ENCODE measurements at regions not wholly inside any gene's neighbourhood (a gene's known extent, or its start where the extent isn't known, plus 50 kb on each side); places are given as distances from the start of the nearest gene placed in this dataset.

DNA sequence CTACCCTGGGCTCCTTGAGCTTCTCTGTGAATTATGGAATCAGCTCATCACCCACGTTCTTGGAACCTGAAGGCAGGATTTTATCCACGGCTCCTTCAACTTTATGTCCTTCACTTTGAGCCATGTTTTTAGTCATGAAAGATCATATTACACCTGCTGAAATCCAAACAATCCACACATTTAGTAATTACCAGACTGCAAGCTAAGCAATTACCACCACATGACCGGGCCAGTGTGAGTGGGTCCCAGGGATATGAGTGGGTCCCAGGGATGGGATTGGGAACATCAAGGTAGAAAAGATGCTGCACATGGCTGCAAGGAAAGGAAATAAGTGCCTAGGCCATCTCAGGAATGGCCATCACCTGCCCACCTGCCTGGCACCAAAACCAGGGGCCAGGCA lies 140.3 kb upstream of the IQSEC1 start:
- H3K9me3 Mint-ChIP-seq: no peaks in the 10 kb centered on the region
- H3K36me3 Mint-ChIP-seq (ENCODE audit: low read depth): no peaks in the 10 kb centered on the region
- H3K27me3 Mint-ChIP-seq: no peaks in the 10 kb centered on the region
- DNase-seq: no peak
- peaks cover 2% of the 10 kb centered on the region for H3K4me1 Mint-ChIP-seq (ENCODE audit: low read depth)
- H3K4me3 Mint-ChIP-seq: no peak overlapping the region
- no peak overlapping the region for H3K27ac Mint-ChIP-seq

DNA sequence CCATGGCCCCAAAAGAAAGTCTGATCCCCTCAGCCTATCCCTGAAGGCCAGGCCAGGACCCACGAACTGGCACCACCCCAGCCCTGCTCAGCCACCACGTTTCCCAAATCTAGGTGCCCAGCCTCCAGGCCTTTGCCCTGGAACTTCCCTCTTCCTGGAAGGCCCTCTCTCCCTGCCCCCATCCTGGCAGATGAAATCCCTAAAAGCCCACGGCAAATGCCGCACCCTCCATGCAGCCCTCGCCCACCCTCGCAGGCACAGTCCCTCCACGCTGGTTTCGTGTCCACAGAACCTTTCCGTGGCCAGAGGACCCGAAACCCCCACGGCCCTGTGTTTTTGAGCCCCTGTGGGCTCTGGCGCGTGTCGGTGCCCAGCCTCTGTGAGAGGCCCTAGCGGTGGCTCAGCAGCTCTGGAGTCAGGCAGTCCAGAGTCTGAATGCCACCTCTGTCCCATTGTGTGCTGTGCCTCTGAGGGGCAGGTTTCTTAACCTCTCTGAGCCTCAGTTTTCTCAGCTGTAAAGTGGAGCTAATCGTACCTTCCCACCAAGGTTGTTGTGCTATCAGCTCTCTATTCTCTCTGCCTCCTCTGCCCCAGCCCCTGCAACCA lies 138.5 kb upstream of the IQSEC1 start:
- Mint-ChIP-seq H3K27me3 (peaks cover 13% of the 10 kb centered on the region), H3K36me3 (ENCODE audit: low read depth) (no peaks in the 10 kb centered on the region), H3K9me3 (no peaks in the 10 kb centered on the region), H3K4me1 (ENCODE audit: low read depth) (no peaks in the 10 kb centered on the region), H3K27ac (no peak overlapping the region), H3K4me3 (no peak overlapping the region)
- DNase-seq: no peak

DNA sequence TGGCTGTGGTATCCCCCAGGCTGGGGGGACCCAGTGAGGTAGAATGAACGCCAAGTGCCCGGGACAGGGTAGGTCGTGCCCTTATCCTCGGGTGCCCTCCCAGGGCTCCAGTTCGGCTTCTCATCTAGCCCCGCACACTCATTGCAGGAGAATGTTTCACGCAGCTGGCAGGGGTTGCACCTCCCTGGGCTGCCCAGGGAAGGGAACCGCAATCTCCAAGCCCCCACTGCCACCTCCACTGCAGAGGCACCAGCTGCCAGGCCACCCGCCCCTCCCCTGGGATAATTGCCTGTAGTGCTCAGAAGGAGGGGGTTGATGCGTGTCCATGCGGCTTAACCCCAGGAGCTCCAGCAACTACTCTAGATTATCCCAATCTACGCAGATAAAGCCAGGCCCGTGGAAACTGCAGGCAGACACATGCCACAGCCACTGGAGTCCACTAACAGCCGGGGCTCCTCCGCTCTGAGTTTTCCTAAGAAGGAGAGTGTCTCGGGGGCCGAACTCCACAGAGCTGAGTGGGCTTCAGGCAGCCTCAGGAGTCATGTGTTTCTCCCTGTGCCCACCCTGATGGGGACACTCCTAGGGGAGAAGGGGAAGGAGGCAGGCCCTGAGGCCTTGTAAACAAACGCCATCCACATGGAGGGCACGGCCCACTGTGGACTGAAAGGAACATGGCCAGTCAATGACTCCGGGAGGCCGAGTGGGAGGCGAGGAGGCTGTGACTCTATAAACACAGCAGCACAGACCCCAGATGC lies 137.2 kb upstream of the IQSEC1 start:
- Mint-ChIP-seq H3K36me3 (ENCODE audit: low read depth) (no peaks in the 10 kb centered on the region), H3K27me3 (peaks cover 25% of the 10 kb centered on the region), H3K4me3 (no peak overlapping the region), H3K4me1 (ENCODE audit: low read depth) (no peaks in the 10 kb centered on the region), H3K27ac (no peak overlapping the region), H3K9me3 (no peaks in the 10 kb centered on the region)
- no peak for DNase-seq

DNA sequence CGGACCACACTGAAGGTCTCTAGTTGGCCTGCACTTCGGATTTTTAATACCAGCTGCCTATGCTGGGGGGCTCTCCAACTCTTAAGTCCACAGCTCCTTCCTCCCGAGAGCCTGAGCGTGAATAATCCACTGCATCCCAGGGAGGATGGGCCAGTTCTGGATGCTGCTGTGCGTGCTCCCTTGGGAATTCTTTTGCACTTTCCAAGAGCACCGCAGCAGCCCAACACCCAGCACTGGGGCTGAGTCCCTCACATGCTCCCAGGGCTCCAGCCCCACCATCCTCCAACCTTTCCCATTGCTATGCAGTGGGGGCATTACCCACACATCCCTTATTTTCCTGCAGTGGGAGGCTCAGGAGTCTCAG lies 136.4 kb upstream of the IQSEC1 start:
- no peaks in the 10 kb centered on the region for H3K9me3 Mint-ChIP-seq
- H3K36me3 Mint-ChIP-seq (ENCODE audit: low read depth): no peaks in the 10 kb centered on the region
- no peak for DNase-seq
- H3K27me3 Mint-ChIP-seq: peaks cover 32% of the 10 kb centered on the region
- H3K27ac Mint-ChIP-seq: no peak overlapping the region
- no peak overlapping the region for H3K4me3 Mint-ChIP-seq
- H3K4me1 Mint-ChIP-seq (ENCODE audit: low read depth): peaks cover under 1% of the 10 kb centered on the region

DNA sequence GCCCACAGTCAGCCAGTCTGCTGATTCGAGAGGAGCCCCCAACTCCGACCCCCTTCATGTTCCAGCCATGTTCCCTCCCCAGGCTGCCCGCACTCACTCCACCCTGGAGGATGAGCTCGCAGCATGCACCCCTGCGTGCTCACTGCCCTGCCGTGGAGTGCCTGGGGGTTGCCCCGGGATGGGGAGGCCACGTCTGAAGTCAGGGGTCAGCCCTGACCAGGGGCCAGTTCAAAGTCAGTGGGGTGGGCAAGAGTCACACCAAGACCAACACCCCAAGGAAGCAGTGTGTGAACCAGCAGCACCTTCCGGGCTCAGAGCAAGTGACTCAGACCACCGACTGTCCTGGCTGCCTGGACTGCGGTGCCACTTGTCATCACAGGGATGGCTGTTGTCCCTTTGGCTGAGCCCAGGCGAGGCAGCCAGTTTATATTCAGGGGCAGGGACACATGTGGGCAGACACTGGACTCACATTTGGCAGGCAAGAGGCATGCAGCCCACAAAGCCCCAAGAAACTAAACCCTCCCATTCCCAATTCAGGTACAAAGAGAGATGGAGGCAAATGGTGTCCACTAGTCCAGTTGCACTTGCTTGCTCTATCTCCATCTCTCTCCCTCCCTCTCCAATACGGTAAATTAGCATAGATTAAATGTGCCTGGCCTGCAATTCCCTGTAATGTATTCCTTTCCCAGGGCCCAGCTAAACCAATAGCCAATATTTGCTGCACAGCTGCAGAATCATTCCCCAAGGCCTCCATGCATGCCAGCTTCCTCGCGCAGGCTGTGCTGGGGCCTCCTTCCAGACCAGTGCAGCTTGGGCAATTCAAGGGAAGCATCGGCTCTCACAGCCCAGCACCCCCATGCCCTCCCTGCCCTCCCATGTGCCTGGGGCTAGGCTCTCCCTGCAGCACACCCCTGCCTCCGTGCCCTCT lies 135.7 kb upstream of the IQSEC1 start:
- Mint-ChIP-seq H3K36me3 (ENCODE audit: low read depth) (no peaks in the 10 kb centered on the region), H3K9me3 (no peaks in the 10 kb centered on the region), H3K4me3 (no peak overlapping the region), H3K27ac (no peak overlapping the region), H3K27me3 (peaks cover 39% of the 10 kb centered on the region), H3K4me1 (ENCODE audit: low read depth) (peaks cover 7% of the 10 kb centered on the region)
- DNase-seq: no peak

DNA sequence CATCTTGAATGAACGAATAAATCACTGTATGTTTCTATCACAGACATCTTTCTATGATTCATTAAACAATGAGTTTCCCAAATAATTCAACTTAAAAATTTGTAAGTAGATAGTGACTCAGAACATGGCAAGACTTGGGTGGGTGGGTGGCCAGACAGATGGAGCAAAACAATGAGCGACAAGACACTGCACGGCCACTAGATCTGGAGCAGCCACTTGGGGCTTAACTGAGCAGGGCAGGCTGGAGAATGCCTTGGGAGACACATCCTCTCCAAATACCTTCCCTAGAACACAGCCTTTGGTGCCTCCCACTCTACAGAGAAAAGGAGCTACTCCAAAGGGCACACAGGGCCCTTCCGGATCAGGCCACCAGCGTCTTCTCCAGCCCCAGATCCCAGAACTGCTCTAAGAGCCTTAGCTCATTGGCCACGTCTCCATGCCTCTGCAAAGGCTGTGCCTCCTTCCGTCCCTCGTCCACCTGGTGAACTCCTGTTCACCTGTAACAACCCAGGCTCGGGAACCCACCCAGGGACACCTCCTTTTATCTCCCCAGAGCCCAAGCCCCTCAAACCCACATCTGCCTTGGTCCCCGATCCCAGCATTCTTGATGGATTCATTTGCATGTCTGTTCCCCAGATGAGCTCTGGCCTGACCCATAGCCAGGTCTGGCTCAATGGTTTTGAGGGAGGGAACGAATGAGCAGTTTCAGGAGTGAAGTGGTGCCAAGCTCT lies 134.9 kb upstream of the IQSEC1 start:
- Mint-ChIP-seq H3K4me1 (ENCODE audit: low read depth) (peaks cover 7% of the 10 kb centered on the region), H3K27me3 (peaks cover 47% of the 10 kb centered on the region), H3K4me3 (no peak overlapping the region), H3K36me3 (ENCODE audit: low read depth) (no peaks in the 10 kb centered on the region), H3K27ac (no peak overlapping the region), H3K9me3 (no peaks in the 10 kb centered on the region)
- DNase-seq: no peak

DNA sequence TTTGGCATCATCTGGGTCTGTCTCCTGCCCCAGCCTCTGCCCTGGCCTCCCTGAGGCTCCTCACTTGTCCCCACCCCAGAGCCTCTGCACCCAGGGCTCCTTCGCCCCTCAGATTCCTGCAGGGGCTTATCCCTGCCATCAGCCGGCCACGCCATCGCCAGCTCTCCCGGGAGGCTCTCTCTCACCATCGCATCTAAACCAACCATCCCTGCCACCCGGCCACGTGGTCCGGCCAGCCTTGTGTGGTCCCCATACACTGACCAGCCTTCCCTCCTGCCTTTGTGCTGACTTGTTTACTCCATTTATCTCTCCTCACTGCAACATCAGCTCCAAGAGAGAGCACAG lies 134.3 kb upstream of the IQSEC1 start:
- Mint-ChIP-seq H3K27ac (no peak overlapping the region), H3K4me3 (no peak overlapping the region), H3K36me3 (ENCODE audit: low read depth) (no peaks in the 10 kb centered on the region), H3K4me1 (ENCODE audit: low read depth) (peaks cover 7% of the 10 kb centered on the region), H3K27me3 (peaks cover 53% of the 10 kb centered on the region), H3K9me3 (no peaks in the 10 kb centered on the region)
- DNase-seq: no peak

DNA sequence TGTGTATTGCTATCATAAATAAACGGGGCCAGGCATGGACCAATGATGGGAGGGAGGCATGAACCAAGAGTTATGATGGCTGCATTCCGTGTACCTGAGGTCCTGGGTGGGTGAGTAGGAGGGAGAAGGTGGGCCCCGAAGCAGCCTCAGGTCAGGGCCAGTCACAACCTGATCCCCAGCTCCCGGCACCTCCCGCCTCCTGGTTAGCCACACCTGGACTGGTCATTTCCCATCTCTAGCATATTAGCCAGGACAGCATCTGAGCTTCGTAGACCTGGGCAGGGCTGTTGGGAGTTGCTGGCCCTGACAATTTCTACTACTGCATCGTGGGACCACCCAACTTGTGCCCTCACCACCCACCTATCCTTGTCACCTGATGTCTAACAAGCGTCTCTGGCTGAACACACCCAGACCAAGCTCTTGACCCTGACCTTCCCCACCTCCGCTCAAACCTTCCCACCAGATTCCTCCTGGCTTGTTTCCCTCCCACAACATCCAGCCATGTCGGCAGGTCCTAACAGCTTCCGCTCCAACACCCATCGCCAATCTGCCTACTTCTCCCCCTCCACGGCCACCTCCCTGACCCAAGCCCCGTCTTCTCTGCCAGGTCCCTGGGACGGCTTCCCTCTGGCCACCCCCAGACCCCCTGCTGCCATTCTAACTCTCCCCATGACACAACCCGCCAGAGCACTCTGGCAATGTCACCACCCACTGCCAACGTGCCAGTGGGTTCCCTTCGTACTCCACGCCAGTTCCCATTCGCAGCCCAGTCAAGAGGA lies 133.8 kb upstream of the IQSEC1 start:
- H3K4me3 Mint-ChIP-seq: no peak overlapping the region
- H3K27ac Mint-ChIP-seq: no peak overlapping the region
- H3K4me1 Mint-ChIP-seq (ENCODE audit: low read depth): peaks cover 7% of the 10 kb centered on the region
- H3K36me3 Mint-ChIP-seq (ENCODE audit: low read depth): no peaks in the 10 kb centered on the region
- peaks cover 59% of the 10 kb centered on the region for H3K27me3 Mint-ChIP-seq
- H3K9me3 Mint-ChIP-seq: no peaks in the 10 kb centered on the region
- DNase-seq: no peak

DNA sequence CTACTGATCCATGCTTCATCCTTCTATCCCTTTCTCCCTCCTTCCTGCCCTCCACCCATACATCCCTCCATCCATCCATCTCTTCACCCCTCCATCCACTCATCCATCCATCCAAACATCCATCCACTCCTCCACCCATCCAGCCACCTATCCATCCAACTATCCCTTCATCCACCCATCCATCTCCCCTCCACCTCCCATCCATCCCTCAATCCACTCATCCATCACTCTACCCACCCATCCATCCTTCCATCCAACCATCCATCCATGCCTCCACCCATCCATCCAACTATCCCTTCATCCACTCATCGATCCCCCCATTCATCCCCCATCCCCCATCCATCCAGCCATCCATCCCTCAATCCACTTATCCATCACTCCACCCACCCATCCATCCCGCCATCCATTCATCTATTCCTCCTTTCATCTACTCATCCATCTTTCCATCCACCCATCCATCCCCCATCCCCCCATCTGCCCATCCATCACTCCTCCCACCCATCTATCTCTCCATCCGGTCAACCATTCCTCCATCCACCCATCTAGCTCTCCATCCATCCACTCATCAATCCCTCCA lies 132.4 kb upstream of the IQSEC1 start:
- H3K27me3 Mint-ChIP-seq: peaks cover 70% of the 10 kb centered on the region
- H3K36me3 Mint-ChIP-seq (ENCODE audit: low read depth): no peaks in the 10 kb centered on the region
- no peaks in the 10 kb centered on the region for H3K9me3 Mint-ChIP-seq
- no peak overlapping the region for H3K4me3 Mint-ChIP-seq
- H3K4me1 Mint-ChIP-seq (ENCODE audit: low read depth): peaks cover 7% of the 10 kb centered on the region
- DNase-seq: no peak
- H3K27ac Mint-ChIP-seq: no peak overlapping the region

DNA sequence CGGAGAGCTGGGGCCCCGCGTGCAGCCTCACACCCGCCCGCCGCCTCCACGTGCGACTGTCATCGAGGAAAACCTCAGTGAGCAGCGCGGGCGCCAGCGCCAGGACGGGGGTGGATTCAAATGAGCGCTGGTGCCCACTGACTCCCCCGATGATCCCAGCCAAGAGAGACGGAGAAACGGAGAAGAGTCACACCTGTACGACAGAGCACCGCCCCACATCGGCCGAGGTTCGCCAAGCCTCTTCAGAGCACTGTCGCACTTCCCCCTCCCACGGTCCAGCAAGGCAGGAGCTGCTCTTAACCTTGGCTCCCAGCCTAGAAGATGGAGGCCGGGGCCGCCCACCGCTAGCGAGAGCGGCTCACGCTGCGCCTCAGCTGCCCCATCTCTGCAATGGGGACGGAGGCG lies 130.9 kb upstream of the IQSEC1 start:
- H3K36me3 Mint-ChIP-seq (ENCODE audit: low read depth): no peaks in the 10 kb centered on the region
- peak; percentile 40 for DNase-seq
- no peak overlapping the region for H3K27ac Mint-ChIP-seq
- H3K27me3 Mint-ChIP-seq: peaks cover 76% of the 10 kb centered on the region
- H3K4me1 Mint-ChIP-seq (ENCODE audit: low read depth): peaks cover 7% of the 10 kb centered on the region
- no peaks in the 10 kb centered on the region for H3K9me3 Mint-ChIP-seq
- peak overlapping the region; percentile 35 for H3K4me3 Mint-ChIP-seq

DNA sequence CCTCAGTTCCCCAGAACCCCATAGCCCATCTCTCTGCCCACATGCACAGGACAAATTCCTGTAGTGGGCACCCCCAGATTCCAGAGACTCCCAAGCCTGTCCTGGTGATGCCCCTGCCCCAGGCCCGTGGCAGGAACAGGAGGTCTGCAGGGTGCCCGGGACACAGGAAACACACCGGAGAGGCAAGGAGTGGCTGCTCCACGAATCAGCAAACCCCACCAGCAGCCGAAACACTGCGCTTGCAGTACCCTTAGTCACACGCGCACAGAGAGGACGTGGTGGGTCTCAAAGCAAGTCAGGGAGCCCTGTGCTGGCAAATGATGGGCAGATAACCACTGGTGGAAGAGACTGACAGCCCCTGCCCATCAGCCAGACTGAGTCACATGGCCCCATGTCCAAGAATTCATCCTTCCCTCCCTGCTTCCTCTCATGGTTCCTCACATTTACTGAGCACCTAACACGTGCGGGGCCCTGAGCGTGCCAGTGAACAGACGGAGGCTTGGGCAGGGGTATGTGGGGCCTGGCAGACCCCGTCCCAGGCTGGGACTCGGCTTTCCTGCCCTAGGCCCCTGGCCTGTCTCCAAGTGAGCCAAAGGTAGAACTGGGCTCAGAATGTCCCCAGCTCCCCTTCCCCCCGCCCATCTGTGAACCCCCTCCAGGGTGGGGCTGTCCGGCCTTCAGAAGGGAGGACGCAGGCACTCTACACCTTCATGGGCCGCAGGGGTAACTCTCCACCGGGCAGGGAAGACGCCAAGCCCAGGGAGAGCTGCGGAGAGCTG lies 130.4 kb upstream of the IQSEC1 start:
- Mint-ChIP-seq H3K4me3 (peak overlapping the region; percentile 35), H3K27me3 (peaks cover 76% of the 10 kb centered on the region), H3K4me1 (ENCODE audit: low read depth) (peaks cover 7% of the 10 kb centered on the region), H3K9me3 (no peaks in the 10 kb centered on the region), H3K27ac (no peak overlapping the region), H3K36me3 (ENCODE audit: low read depth) (no peaks in the 10 kb centered on the region)
- no peak for DNase-seq

DNA sequence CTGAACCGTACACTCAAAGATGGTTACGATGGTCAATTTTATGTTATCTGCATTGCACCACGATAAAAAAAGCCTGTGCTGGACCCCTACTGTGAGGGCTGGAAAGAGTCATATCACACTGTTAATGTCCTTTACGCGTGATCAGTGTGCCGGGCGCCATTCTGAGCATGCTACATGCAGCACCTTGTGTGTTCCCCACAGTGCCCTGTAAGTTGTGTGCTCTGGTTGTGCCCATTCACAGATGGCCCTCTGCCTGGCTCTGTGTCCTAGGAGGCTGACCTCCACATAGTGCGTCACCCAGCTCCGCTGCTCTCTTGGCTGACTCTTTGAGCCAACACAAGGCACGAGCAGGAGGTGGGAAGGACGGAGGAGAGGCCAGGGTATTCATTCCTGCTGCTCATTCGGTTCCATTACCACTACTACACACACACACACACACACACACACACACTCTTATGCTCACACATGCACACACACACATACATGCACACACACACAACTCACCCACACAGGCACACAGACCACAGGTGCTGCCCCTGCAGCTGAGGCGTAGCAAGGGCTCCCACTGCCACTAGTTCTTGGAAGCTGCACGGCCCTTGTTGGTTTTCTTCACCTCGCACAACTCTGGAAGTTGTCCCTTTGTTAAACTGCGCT lies 129.6 kb upstream of the IQSEC1 start:
- no peaks in the 10 kb centered on the region for H3K36me3 Mint-ChIP-seq (ENCODE audit: low read depth)
- no peak overlapping the region for H3K27ac Mint-ChIP-seq
- no peak for DNase-seq
- peaks cover 7% of the 10 kb centered on the region for H3K4me1 Mint-ChIP-seq (ENCODE audit: low read depth)
- H3K4me3 Mint-ChIP-seq: no peak overlapping the region
- no peaks in the 10 kb centered on the region for H3K9me3 Mint-ChIP-seq
- H3K27me3 Mint-ChIP-seq: peaks cover 73% of the 10 kb centered on the region

DNA sequence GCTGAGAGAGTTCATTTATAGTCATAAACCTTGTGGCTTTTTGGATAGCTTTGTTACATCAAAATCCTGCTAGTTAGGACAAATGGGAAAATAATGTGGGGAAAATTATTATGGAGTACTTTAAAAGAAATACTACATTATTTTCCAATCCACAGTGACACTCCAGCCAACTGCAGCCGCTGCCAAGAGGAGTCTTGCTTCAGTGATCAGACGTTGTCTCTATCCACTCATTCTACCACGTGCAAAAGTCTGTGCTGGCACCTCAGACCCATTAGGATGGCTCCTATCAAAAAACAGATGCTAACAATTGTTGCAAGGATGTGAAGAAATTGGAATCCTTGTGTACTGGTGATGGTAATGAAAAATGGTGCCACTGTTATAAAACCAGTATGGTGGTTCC lies 128.6 kb upstream of the IQSEC1 start:
- Mint-ChIP-seq H3K4me3 (no peak overlapping the region), H3K4me1 (ENCODE audit: low read depth) (peaks cover 7% of the 10 kb centered on the region), H3K9me3 (no peaks in the 10 kb centered on the region), H3K36me3 (ENCODE audit: low read depth) (no peaks in the 10 kb centered on the region), H3K27ac (no peak overlapping the region), H3K27me3 (peaks cover 63% of the 10 kb centered on the region)
- DNase-seq: no peak
